GM20000 (cell line): ENCODE measurements at regions not wholly inside any gene's neighbourhood (a gene's known extent, or its start where the extent isn't known, plus 50 kb on each side); places are given as distances from the start of the nearest gene placed in this dataset.

Experiments
- DNase-seq: peaks from one replicate; pipeline ENCODE4 v3.0.0; 2012; ENCODE audit warnings: low spot score
- CTCF ChIP-seq: IDR thresholded peaks from 2 replicates; pipeline ENCODE4 v1.5.1; 2012; ENCODE audit warnings: mild to moderate bottlenecking, control low read depth; ENCODE audit errors: extremely low read depth, missing control alignments

GRCh38 chr9:126204197-126204596 lies 122.4 kb upstream of the MVB12B start:
- no peak for TF ChIP-seq CTCF
- no peak for DNase-seq

GRCh38 chr9:126204708-126205225 lies 121.9 kb upstream of the MVB12B start:
- no peak for TF ChIP-seq CTCF
- no peak for DNase-seq

- TF ChIP-seq CTCF, result no peak
- DNase-seq, result no peak
These were observed 121.4 kb upstream of the MVB12B start for GRCh38 chr9:126205265-126205664.

- no peak for TF ChIP-seq CTCF
- no peak for DNase-seq
These were observed 120.7 kb upstream of the MVB12B start for GRCh38 chr9:126205845-126206498.

- TF ChIP-seq CTCF, result no peak
- DNase-seq, result no peak
These were observed 119.4 kb upstream of the MVB12B start for GRCh38 chr9:126207256-126207655.

GRCh38 chr9:126208216-126208758 lies 118.3 kb upstream of the MVB12B start:
- no peak for DNase-seq
- TF ChIP-seq CTCF, result no peak

- DNase-seq, result no peak
- TF ChIP-seq CTCF, result no peak
These were observed 115.1 kb upstream of the MVB12B start for GRCh38 chr9:126211441-126212074.
